Nephron (organoid): ENCODE measurements at regions not wholly inside any gene's neighbourhood (a gene's known extent, or its start where the extent isn't known, plus 50 kb on each side); places are given as distances from the start of the nearest gene placed in this dataset.

Source experiments
- H3K27ac Mint-ChIP-seq, 3 experiments: 2 replicates each; pipeline ENCODE4 v1.8.0; 2020; ENCODE audit warnings: mixed read lengths in 3 of 3, mild to moderate bottlenecking in 2 of 3, moderate library complexity in 1 of 3
- H3K27me3 Mint-ChIP-seq: 2 replicates; pipeline ENCODE4 v1.8.0; 2021; ENCODE audit warnings: low read depth, mild to moderate bottlenecking, moderate library complexity, mixed read lengths
- H3K36me3 Mint-ChIP-seq: 2 replicates; pipeline ENCODE4 v1.8.0; 2020; ENCODE audit warnings: low read depth, mixed read lengths
- H3K4me1 Mint-ChIP-seq: 2 replicates; pipeline ENCODE4 v1.8.0; 2020; ENCODE audit warnings: mixed read lengths
- H3K4me3 Mint-ChIP-seq, 3 experiments: 2 replicates each; pipeline ENCODE4 v1.8.0; 2020; ENCODE audit warnings: mild to moderate bottlenecking in 3 of 3, mixed read lengths in 3 of 3, moderate library complexity in 2 of 3
- H3K9me3 Mint-ChIP-seq: 2 replicates; pipeline ENCODE4 v1.8.0; 2020; ENCODE audit warnings: mixed read lengths
- CTCF ChIP-seq, 3 experiments: fragments of 200-600 bp; sonication (generic); IDR thresholded peaks; one replicate each; pipeline ENCODE4 v1.5.0; 2021; ENCODE audit warnings: antibody characterized with exemption in 3 of 3; ENCODE audit not compliant: unreplicated experiment in 3 of 3

- Mint-ChIP-seq H3K27me3 (no peaks in the 10 kb centered on the region), H3K9me3 (no peaks in the 10 kb centered on the region), H3K36me3 (no peaks in the 10 kb centered on the region), H3K27ac (peak overlapping the region in 1 of 3 experiments; percentile 41), H3K4me3 (no peak overlapping the region), H3K4me1 (no peaks in the 10 kb centered on the region)
- TF ChIP-seq CTCF (IDR thresholded peaks at IDR 0.05; ENCODE audit: unreplicated experiment in 3 of 3) = no peak
Observed at GRCh38 chr5:66247176-66247960, 103.3 kb downstream of the SREK1 start.

- Mint-ChIP-seq H3K4me3 (no peak overlapping the region), H3K27me3 (no peaks in the 10 kb centered on the region), H3K27ac (peak overlapping the region in 2 of 3 experiments; percentile 18 to 49), H3K36me3 (no peaks in the 10 kb centered on the region), H3K4me1 (no peaks in the 10 kb centered on the region), H3K9me3 (no peaks in the 10 kb centered on the region)
- TF ChIP-seq CTCF (IDR thresholded peaks at IDR 0.05; ENCODE audit: unreplicated experiment in 3 of 3) = no peak
Observed at GRCh38 chr5:66248874-66249273, 104.8 kb downstream of the SREK1 start.

- Mint-ChIP-seq H3K36me3 (no peaks in the 10 kb centered on the region), H3K4me3 (no peak overlapping the region), H3K9me3 (no peaks in the 10 kb centered on the region), H3K4me1 (no peaks in the 10 kb centered on the region), H3K27ac (no peak overlapping the region), H3K27me3 (no peaks in the 10 kb centered on the region)
- no peak for TF ChIP-seq CTCF (IDR thresholded peaks at IDR 0.05; ENCODE audit: unreplicated experiment in 3 of 3)
Observed at GRCh38 chr5:66249920-66250319, 105.8 kb downstream of the SREK1 start.

GRCh38 chr5:66252849-66253248 is 108.7 kb downstream of the SREK1 start:
- H3K4me1 Mint-ChIP-seq = no peaks in the 10 kb centered on the region
- no peaks in the 10 kb centered on the region for H3K9me3 Mint-ChIP-seq
- H3K27ac Mint-ChIP-seq = no peak overlapping the region
- H3K4me3 Mint-ChIP-seq = no peak overlapping the region
- no peaks in the 10 kb centered on the region for H3K27me3 Mint-ChIP-seq
- TF ChIP-seq CTCF (IDR thresholded peaks at IDR 0.05; ENCODE audit: unreplicated experiment in 3 of 3) = no peak
- no peaks in the 10 kb centered on the region for H3K36me3 Mint-ChIP-seq

- no peak overlapping the region for H3K4me3 Mint-ChIP-seq
- no peak for TF ChIP-seq CTCF (IDR thresholded peaks at IDR 0.05; ENCODE audit: unreplicated experiment in 3 of 3)
Observed at GRCh38 chr5:66255714-66256113, 111.6 kb downstream of the SREK1 start.

GRCh38 chr5:66273121-66273520 is 129.0 kb downstream of the SREK1 start:
- H3K9me3 Mint-ChIP-seq = no peaks in the 10 kb centered on the region
- no peaks in the 10 kb centered on the region for H3K27me3 Mint-ChIP-seq
- no peak overlapping the region for H3K4me3 Mint-ChIP-seq
- H3K36me3 Mint-ChIP-seq = no peaks in the 10 kb centered on the region
- no peak for TF ChIP-seq CTCF (IDR thresholded peaks at IDR 0.05; ENCODE audit: unreplicated experiment in 3 of 3)
- no peak overlapping the region for H3K27ac Mint-ChIP-seq
- no peaks in the 10 kb centered on the region for H3K4me1 Mint-ChIP-seq

More at GRCh38 chr5:66255714-66256113, 111.6 kb downstream of the SREK1 start:
- Mint-ChIP-seq H3K4me1 (no peaks in the 10 kb centered on the region), H3K36me3 (no peaks in the 10 kb centered on the region), H3K27ac (no peak overlapping the region), H3K27me3 (no peaks in the 10 kb centered on the region), H3K9me3 (peaks cover 3% of the 10 kb centered on the region)
